AG04450 (cell line): ENCODE measurements at regions not wholly inside any gene's neighbourhood (a gene's known extent, or its start where the extent isn't known, plus 50 kb on each side); places are given as distances from the start of the nearest gene placed in this dataset.

Experiments used
- CTCF ChIA-PET: fragments of 300-600, 350-600 bp; formaldehyde crosslinking; extraction: SDS; loops from one replicate; lab custom pipeline; 2022; ENCODE audit warnings: antibody characterized with exemption, inconsistent platforms; lab: Charles Lee
- POLR2A ChIA-PET: fragments of 350-600 bp; formaldehyde crosslinking; extraction: SDS; loops from one replicate; lab custom pipeline; 2021; ENCODE audit warnings: antibody characterized with exemption, inconsistent platforms; lab: Yijun Ruan, JAX
- DNase-seq: peaks from one replicate; pipeline ENCODE4 v3.0.0-alpha.2; 2011; ENCODE audit warnings: low read depth, low spot score
- H3K27ac ChIP-seq: one replicate; pipeline ENCODE4 v1.5.1; 2012; ENCODE audit warnings: low read depth, low read length, control low read depth
- H3K27me3 ChIP-seq: one replicate; pipeline ENCODE4 v1.6.0; 2012; ENCODE audit warnings: low read length; ENCODE audit not compliant: control insufficient read depth, insufficient read depth
- H3K4me3 ChIP-seq: 2 replicates; pipeline ENCODE4 v1.5.1; 2011; ENCODE audit warnings: mild to moderate bottlenecking, low read depth, low read length, control low read depth
- H3K9me3 ChIP-seq: 2 replicates; pipeline ENCODE4 v1.5.1; 2012; ENCODE audit warnings: low read length; ENCODE audit not compliant: control insufficient read depth, insufficient read depth
- TF ChIP-seq, protein P1 (sequence below): IDR thresholded peaks from 2 replicates; pipeline ENCODE4 v1.5.1; 2011; ENCODE audit warnings: low read depth, low read length, control low read depth, inconsistent platforms

GRCh38 chr18:67636597-67637385, 120.3 kb upstream of the DSEL start:
- CTCF ChIA-PET = no interaction called here
- DNase-seq = no peak
- Histone ChIP-seq H3K9me3 (peaks cover 3% of the 10 kb centered on the region; the same call in 1 of the 2 replicates), H3K27me3 (no peaks in the 10 kb centered on the region), H3K27ac (no peak overlapping the region), H3K4me3 (no peak overlapping the region)
- POLR2A ChIA-PET = interaction anchor here (0.6 kb wide), 1 partner anchor 9 kb away, joined by 5 read pairs; no protein-coding TSS in a partner anchor
- TF ChIP-seq, protein P1, sequence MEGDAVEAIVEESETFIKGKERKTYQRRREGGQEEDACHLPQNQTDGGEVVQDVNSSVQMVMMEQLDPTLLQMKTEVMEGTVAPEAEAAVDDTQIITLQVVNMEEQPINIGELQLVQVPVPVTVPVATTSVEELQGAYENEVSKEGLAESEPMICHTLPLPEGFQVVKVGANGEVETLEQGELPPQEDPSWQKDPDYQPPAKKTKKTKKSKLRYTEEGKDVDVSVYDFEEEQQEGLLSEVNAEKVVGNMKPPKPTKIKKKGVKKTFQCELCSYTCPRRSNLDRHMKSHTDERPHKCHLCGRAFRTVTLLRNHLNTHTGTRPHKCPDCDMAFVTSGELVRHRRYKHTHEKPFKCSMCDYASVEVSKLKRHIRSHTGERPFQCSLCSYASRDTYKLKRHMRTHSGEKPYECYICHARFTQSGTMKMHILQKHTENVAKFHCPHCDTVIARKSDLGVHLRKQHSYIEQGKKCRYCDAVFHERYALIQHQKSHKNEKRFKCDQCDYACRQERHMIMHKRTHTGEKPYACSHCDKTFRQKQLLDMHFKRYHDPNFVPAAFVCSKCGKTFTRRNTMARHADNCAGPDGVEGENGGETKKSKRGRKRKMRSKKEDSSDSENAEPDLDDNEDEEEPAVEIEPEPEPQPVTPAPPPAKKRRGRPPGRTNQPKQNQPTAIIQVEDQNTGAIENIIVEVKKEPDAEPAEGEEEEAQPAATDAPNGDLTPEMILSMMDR = no peak

DNA sequence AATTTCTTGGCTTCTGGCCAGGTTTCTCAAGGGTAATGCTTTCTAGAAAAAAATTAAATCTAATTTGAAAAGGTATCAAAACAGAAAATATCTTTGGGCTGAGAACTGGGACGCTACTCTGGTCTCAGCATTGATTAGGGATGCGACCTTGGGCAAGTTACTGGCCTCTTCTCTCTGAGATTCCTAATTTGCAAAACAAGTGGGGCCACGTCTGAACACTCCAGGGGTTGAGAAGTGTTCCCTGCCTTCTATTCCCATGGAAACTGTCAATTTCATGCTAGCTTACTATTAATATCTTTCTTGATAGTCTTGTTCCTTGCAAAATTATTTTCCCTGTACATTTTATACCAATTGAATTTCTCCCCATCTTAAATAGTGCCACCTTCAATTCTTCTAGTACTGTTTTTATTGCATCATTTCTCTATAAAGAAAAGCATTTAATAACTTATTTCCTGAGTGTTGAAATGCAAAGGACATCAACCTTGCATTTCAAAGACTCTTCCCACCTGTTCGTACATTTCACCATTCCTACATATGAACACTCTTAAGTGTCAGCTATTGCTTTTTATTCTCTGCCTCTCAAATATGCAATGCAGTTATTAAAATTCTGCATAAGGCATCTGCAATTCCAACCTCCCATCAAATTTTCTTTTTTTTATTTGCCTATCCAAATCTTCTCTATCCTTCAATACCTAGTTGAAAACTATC, 118.3 kb upstream of the DSEL start:
- Histone ChIP-seq H3K27me3 (no peaks in the 10 kb centered on the region), H3K27ac (no peak overlapping the region), H3K9me3 (peaks cover 3% of the 10 kb centered on the region; the same call in 1 of the 2 replicates), H3K4me3 (no peak overlapping the region)
- ChIA-PET CTCF (no interaction called here), POLR2A (no interaction called here)
- TF ChIP-seq, protein P1 = no peak
- DNase-seq = no peak

DNA sequence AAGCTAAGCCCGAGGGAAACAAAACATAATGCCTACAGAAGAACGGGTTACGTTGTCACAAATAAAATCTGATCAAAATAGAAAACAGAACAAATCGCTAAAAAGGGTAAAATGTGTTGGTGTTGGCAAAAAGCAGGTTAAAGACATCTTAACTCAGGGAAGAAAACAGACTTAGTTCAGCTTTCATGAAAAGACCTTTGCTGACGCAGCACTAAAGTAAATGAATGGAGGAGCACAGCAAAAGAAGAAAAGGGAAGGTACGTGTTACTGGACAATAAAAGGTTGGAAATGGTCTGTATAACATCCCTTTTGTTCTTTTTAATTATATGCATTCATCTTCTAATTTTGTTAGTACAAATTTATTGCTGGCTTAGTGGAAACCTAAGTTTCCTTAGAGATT, 117.4 kb upstream of the DSEL start:
- H3K4me3 ChIP-seq = no peak overlapping the region
- H3K27me3 ChIP-seq = no peaks in the 10 kb centered on the region
- TF ChIP-seq, protein P1 = no peak
- ChIA-PET CTCF (no interaction called here), POLR2A (no interaction called here)
- DNase-seq = no peak
- peaks cover 3% of the 10 kb centered on the region; the same call in 1 of the 2 replicates for H3K9me3 ChIP-seq
- no peak overlapping the region for H3K27ac ChIP-seq

DNA sequence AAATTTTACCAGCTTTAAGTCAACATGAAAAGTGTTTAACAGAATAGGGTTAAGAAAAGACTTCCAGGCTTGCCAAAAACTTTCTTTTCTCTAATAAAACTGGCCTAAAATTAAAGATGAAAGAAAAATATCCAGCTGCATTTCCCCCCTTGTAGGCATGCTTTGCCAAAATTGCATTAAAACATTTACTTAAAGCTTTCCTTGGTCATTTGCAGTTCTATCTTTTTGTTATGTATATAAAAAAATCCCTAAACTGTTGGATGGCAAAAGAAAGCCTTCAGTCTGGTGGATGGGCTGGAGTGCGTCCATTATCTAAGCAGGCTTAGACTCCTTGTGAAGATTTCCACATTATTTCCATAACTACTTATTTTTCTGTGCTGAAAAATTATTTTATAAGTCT, 105.4 kb upstream of the DSEL start:
- TF ChIP-seq, protein P1 = no peak
- CTCF ChIA-PET = interaction anchor here (0.7 kb wide), 1 partner anchor 26 kb away, joined by 3 read pairs; no protein-coding TSS in a partner anchor
- Histone ChIP-seq H3K4me3 (no peak overlapping the region), H3K27ac (no peak overlapping the region), H3K9me3 (no peaks in the 10 kb centered on the region), H3K27me3 (no peaks in the 10 kb centered on the region)
- DNase-seq = no peak
- POLR2A ChIA-PET = interaction anchor here (0.7 kb wide), 1 partner anchor 1065 kb away, joined by 4 read pairs; no protein-coding TSS in a partner anchor
